H1 (cell line): ENCODE measurements at regions not wholly inside any gene's neighbourhood (a gene's known extent, or its start where the extent isn't known, plus 50 kb on each side); places are given as distances from the start of the nearest gene placed in this dataset.

Experiments
- E2F6 ChIP-seq: IDR thresholded peaks from 2 replicates; pipeline ENCODE4 v1.6.1; 2012; ENCODE audit warnings: inconsistent platforms

- no peak for TF ChIP-seq E2F6
Measured at GRCh38 chr1:226495716-226496115, 52.8 kb upstream of the STUM start (continued).
